SK-N-SH (cell line): ENCODE measurements at regions not wholly inside any gene's neighbourhood (a gene's known extent, or its start where the extent isn't known, plus 50 kb on each side); places are given as distances from the start of the nearest gene placed in this dataset.

Experiments used
- CTCF ChIP-seq: fragments of 200-600 bp; sonication (generic); IDR thresholded peaks from 2 replicates; pipeline ENCODE4 v1.6.1; 2017; ENCODE audit warnings: antibody characterized with exemption, mild to moderate bottlenecking, moderate library complexity
- EP300 ChIP-seq, 2 experiments: IDR thresholded peaks; 2 replicates each; pipeline versions ENCODE4 v1.4.0 to v1.6.1; 2012; ENCODE audit warnings: borderline replicate concordance in 1 of 2, low read depth in 1 of 2, low read length in 1 of 2
- FOSL2 ChIP-seq: IDR thresholded peaks from 2 replicates; pipeline ENCODE4 v1.4.0; 2012; ENCODE audit warnings: low read depth, mild to moderate bottlenecking, moderate library complexity, borderline replicate concordance
- GABPA ChIP-seq: IDR thresholded peaks from 2 replicates; pipeline ENCODE4 v1.4.0; 2012; ENCODE audit warnings: low read depth, mild to moderate bottlenecking
- JUND ChIP-seq: IDR thresholded peaks from 2 replicates; pipeline ENCODE4 v1.4.0; 2012
- POLR2AphosphoS5 ChIP-seq: IDR thresholded peaks from 2 replicates; pipeline ENCODE4 v1.6.1; 2012; ENCODE audit warnings: low read depth, low read length
- RAD21 ChIP-seq: IDR thresholded peaks from 2 replicates; pipeline ENCODE4 v1.6.1; 2012; ENCODE audit warnings: mild to moderate bottlenecking, low read length
- REST ChIP-seq: IDR thresholded peaks from 2 replicates; pipeline ENCODE4 v1.6.1; 2012; ENCODE audit warnings: mild to moderate bottlenecking, low read depth, low read length, moderate library complexity
- TAF1 ChIP-seq: IDR thresholded peaks from 2 replicates; pipeline ENCODE4 v1.6.1; 2012; ENCODE audit warnings: low read depth, mild to moderate bottlenecking, low read length, moderate library complexity, borderline replicate concordance
- TEAD4 ChIP-seq: IDR thresholded peaks from 2 replicates; pipeline ENCODE4 v1.4.0; 2012; ENCODE audit warnings: mild to moderate bottlenecking, borderline replicate concordance; ENCODE audit not compliant: insufficient read depth
- USF2 ChIP-seq: fragments of 150-350 bp; IDR thresholded peaks from 2 replicates; pipeline ENCODE4 v1.6.1; 2017; ENCODE audit warnings: antibody characterized with exemption, low read length, low read depth, borderline replicate concordance
- TF ChIP-seq, protein P1 (sequence below): fragments of 150-350 bp; IDR thresholded peaks from 2 replicates; pipeline ENCODE4 v1.6.1; 2016; ENCODE audit warnings: mild to moderate bottlenecking, low read depth, low read length
- TF ChIP-seq, protein P2 (sequence below): IDR thresholded peaks from 2 replicates; pipeline ENCODE4 v1.4.0; 2012; ENCODE audit warnings: low read depth, borderline replicate concordance

- TF ChIP-seq TEAD4 = no peak
- TF ChIP-seq REST = no peak
- TF ChIP-seq JUND = no peak
- peak; percentile 84 for TF ChIP-seq CTCF
- TF ChIP-seq POLR2AphosphoS5 = no peak
- no peak for TF ChIP-seq TAF1
- TF ChIP-seq USF2 = no peak
- TF ChIP-seq, protein P1, sequence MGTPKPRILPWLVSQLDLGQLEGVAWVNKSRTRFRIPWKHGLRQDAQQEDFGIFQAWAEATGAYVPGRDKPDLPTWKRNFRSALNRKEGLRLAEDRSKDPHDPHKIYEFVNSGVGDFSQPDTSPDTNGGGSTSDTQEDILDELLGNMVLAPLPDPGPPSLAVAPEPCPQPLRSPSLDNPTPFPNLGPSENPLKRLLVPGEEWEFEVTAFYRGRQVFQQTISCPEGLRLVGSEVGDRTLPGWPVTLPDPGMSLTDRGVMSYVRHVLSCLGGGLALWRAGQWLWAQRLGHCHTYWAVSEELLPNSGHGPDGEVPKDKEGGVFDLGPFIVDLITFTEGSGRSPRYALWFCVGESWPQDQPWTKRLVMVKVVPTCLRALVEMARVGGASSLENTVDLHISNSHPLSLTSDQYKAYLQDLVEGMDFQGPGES = no peak
- TF ChIP-seq, protein P2, sequence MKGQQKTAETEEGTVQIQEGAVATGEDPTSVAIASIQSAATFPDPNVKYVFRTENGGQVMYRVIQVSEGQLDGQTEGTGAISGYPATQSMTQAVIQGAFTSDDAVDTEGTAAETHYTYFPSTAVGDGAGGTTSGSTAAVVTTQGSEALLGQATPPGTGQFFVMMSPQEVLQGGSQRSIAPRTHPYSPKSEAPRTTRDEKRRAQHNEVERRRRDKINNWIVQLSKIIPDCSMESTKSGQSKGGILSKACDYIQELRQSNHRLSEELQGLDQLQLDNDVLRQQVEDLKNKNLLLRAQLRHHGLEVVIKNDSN = no peak
- no peak; a peak in 1 of 4 replicates for TF ChIP-seq EP300 (IDR thresholded peaks at IDR 0.05; ENCODE audit: borderline replicate concordance in 1 of 2, low read depth in 1 of 2, low read length in 1 of 2)
- no peak for TF ChIP-seq FOSL2
- no peak for TF ChIP-seq GABPA
- peak; percentile 93 for TF ChIP-seq RAD21
Measured at GRCh38 chr15:35751413-35752133, 205.6 kb upstream of the DPH6 start.
